Left ventricle myocardium inferior (tissue), 1 donor: ENCODE measurements at regions not wholly inside any gene's neighbourhood (a gene's known extent, or its start where the extent isn't known, plus 50 kb on each side); places are given as distances from the start of the nearest gene placed in this dataset.

Source experiments
- DNase-seq: peaks from one replicate; pipeline ENCODE4 v3.0.0-alpha.2; 2020
- H3K27ac ChIP-seq: fragments of 200-600 bp; replicated peaks from 2 replicates; pipeline ENCODE4 v1.8.0; 2021
- H3K27me3 ChIP-seq: fragments of 200-600 bp; 2 replicates; pipeline ENCODE4 v1.8.0; 2021; ENCODE audit warnings: low read depth
- H3K36me3 ChIP-seq: fragments of 200-600 bp; 2 replicates; pipeline ENCODE4 v1.8.0; 2021
- H3K4me1 ChIP-seq: fragments of 200-600 bp; 2 replicates; pipeline ENCODE4 v1.8.0; 2021
- H3K4me3 ChIP-seq: fragments of 200-600 bp; 2 replicates; pipeline ENCODE4 v1.8.0; 2021; ENCODE audit warnings: mild to moderate bottlenecking, moderate library complexity
- H3K9me3 ChIP-seq: fragments of 200-600 bp; replicated peaks from 2 replicates; pipeline ENCODE4 v1.8.0; 2021
- CTCF ChIP-seq: fragments of 200-600 bp; IDR thresholded peaks from 2 replicates; pipeline ENCODE4 v1.8.0; 2021; ENCODE audit warnings: antibody characterized with exemption, mild to moderate bottlenecking, borderline replicate concordance
- intact Hi-C: fragments of 100-400 bp; cut with micrococcal nuclease; formaldehyde crosslinking; loops from one replicate; pipeline ENCODE4 v1.11.0; 2022
- donor health status: DM: no; HTN: yes; CAD: no; lungs with severe emphysema.

GRCh38 chr7:63072806-63073205 is 925.8 kb upstream of the ZNF722 start:
- H3K27me3 ChIP-seq = no peaks in the 10 kb centered on the region
- no peak for TF ChIP-seq CTCF
- no peak overlapping the region for H3K27ac ChIP-seq
- no peak for DNase-seq
- intact Hi-C loops = no loop called here
- no peak overlapping the region for H3K4me3 ChIP-seq
- no peaks in the 10 kb centered on the region for H3K4me1 ChIP-seq
- no peaks in the 10 kb centered on the region for H3K36me3 ChIP-seq
- H3K9me3 ChIP-seq = peaks cover 76% of the 10 kb centered on the region

GRCh38 chr7:63073286-63073685 is 925.4 kb upstream of the ZNF722 start:
- intact Hi-C loops = no loop called here
- H3K9me3 ChIP-seq = peaks cover 77% of the 10 kb centered on the region
- H3K36me3 ChIP-seq = no peaks in the 10 kb centered on the region
- H3K4me3 ChIP-seq = no peak overlapping the region
- no peaks in the 10 kb centered on the region for H3K4me1 ChIP-seq
- no peaks in the 10 kb centered on the region for H3K27me3 ChIP-seq
- no peak overlapping the region for H3K27ac ChIP-seq
- no peak for TF ChIP-seq CTCF
- DNase-seq = no peak

GRCh38 chr7:63073736-63074135 is 924.9 kb upstream of the ZNF722 start:
- DNase-seq = no peak
- intact Hi-C loops = no loop called here
- H3K4me1 ChIP-seq = no peaks in the 10 kb centered on the region
- no peak overlapping the region for H3K4me3 ChIP-seq
- H3K27me3 ChIP-seq = no peaks in the 10 kb centered on the region
- H3K27ac ChIP-seq = no peak overlapping the region
- TF ChIP-seq CTCF = no peak
- peaks cover 77% of the 10 kb centered on the region for H3K9me3 ChIP-seq
- H3K36me3 ChIP-seq = no peaks in the 10 kb centered on the region

GRCh38 chr7:63077841-63078240 is 920.8 kb upstream of the ZNF722 start:
- intact Hi-C loops = no loop called here
- no peaks in the 10 kb centered on the region for H3K36me3 ChIP-seq
- no peaks in the 10 kb centered on the region for H3K4me1 ChIP-seq
- no peak overlapping the region for H3K4me3 ChIP-seq
- no peak for TF ChIP-seq CTCF
- no peaks in the 10 kb centered on the region for H3K27me3 ChIP-seq
- DNase-seq = no peak
- no peak overlapping the region for H3K27ac ChIP-seq
- H3K9me3 ChIP-seq = peaks cover 87% of the 10 kb centered on the region

GRCh38 chr7:63080406-63080805 is 918.2 kb upstream of the ZNF722 start:
- intact Hi-C loops = no loop called here

More at GRCh38 chr7:63080406-63080805, 918.2 kb upstream of the ZNF722 start:
- Histone ChIP-seq H3K9me3 (peaks cover 77% of the 10 kb centered on the region), H3K27ac (no peak overlapping the region), H3K36me3 (no peaks in the 10 kb centered on the region), H3K4me1 (no peaks in the 10 kb centered on the region), H3K27me3 (no peaks in the 10 kb centered on the region), H3K4me3 (no peak overlapping the region)
- no peak for DNase-seq
- TF ChIP-seq CTCF = no peak
